ENCODE measurements at regions not wholly inside any gene's neighbourhood (a gene's known extent, or its start where the extent isn't known, plus 50 kb on each side); places are given as distances from the start of the nearest gene placed in this dataset.
"Not testable (repeated sequence)": the region's sequence is repeated elsewhere in the genome, so short reads cannot be mapped to it uniquely, and the experiment has no call there.

DNA sequence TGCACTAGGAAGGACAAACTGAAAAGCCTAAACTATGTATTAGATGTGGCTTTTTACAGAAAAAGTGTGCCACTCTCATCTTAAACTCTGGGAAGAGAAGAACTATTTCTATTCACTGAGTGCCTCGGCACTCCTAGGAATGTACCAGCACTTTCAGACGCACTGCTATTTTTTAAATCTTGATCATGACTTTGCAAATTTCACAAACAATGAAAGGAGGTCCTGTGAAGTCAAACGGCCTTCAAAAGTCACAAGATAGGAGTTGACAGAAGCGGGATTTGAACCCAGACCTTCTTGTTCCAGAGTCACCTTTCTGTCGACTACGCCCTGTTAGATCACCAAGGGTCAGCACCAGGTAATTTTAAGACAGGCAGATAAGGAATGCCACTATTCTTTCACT lies 365.4 kb downstream of the VRK1 start:
- Mint-ChIP-seq H3K4me3 (no peak overlapping the region), H3K27me3 (no peaks in the 10 kb centered on the region), H3K4me1 (no peaks in the 10 kb centered on the region), H3K36me3 (ENCODE audit: low read depth) (no peaks in the 10 kb centered on the region), H3K9me3 (peaks cover 10% of the 10 kb centered on the region), H3K27ac (no peak overlapping the region)
- DNase-seq, result no peak
- intact Hi-C loops (cut with micrococcal nuclease), result no loop called here

DNA sequence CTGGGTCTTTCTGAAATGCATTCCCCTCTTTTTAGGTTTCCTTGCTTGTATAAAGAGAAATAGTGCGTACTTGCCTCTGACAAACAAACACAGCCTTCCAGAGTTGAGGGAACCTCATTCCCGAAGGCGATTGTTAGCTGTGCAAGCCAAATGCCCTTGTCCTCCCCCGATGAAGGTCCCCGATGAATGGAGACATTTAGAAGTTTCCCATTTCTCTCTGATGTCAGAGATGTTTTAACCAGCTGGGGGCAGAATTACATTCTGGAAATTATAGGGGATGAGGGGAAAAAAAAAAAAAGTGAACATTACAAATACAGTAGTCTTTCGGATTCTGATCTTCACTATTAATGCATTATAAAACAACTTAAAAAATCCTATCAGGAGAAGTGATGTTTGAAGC lies 366.8 kb downstream of the VRK1 start:
- H3K27ac Mint-ChIP-seq, result no peak overlapping the region
- no peaks in the 10 kb centered on the region for H3K36me3 Mint-ChIP-seq (ENCODE audit: low read depth)
- no peaks in the 10 kb centered on the region for H3K4me1 Mint-ChIP-seq
- no peaks in the 10 kb centered on the region for H3K27me3 Mint-ChIP-seq
- peaks cover 6% of the 10 kb centered on the region for H3K9me3 Mint-ChIP-seq
- intact Hi-C loops (cut with micrococcal nuclease), result no loop called here
- no peak overlapping the region for H3K4me3 Mint-ChIP-seq
- DNase-seq, result no peak

DNA sequence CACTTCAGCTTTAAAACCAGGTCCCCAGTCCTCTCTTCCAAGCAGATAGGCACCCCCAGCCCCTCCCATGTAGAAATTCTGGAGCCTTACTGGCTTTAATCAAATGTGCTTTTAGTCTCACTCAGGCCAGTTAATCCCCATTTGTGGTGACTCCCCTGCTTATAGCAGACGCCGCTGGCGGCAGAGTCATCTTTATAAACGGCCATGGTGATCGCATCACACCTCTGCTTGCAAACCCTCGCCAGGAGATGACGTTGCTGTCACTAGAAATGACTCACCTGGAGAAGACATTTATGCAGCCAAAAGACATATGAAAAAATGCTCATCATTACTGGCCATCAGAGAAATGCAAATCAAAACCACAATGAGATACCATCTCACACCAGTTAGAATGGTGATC lies 369.3 kb downstream of the VRK1 start:
- no peak overlapping the region for H3K4me3 Mint-ChIP-seq
- no peak overlapping the region for H3K27ac Mint-ChIP-seq
- no peaks in the 10 kb centered on the region for H3K27me3 Mint-ChIP-seq
- H3K36me3 Mint-ChIP-seq (ENCODE audit: low read depth), result no peaks in the 10 kb centered on the region
- no peaks in the 10 kb centered on the region for H3K4me1 Mint-ChIP-seq
- no peak for DNase-seq
- H3K9me3 Mint-ChIP-seq, result no peaks in the 10 kb centered on the region
- intact Hi-C loops (cut with micrococcal nuclease), result no loop called here

DNA sequence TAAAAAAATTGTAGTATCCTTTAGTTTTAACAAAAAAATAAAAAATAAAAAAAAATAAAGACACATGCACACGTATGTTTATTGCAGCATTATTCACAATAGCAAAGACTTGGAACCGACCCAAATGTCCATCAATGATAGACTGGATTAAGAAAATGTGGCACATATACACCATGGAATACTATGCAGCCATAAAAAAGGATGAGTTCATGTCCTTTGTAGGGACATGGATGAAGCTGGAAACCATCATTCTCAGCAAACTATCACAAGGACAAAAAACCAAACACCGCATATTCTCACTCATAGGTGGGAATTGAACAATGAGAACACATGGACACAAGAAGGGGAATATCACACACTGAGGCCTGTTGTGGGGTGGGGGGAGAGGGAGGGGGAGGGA lies 370.4 kb downstream of the VRK1 start:
- H3K27me3 Mint-ChIP-seq; H3K9me3 Mint-ChIP-seq; H3K36me3 Mint-ChIP-seq (ENCODE audit: low read depth); intact Hi-C loops (cut with micrococcal nuclease); DNase-seq; H3K27ac Mint-ChIP-seq; H3K4me1 Mint-ChIP-seq; H3K4me3 Mint-ChIP-seq: not testable (repeated sequence)

DNA sequence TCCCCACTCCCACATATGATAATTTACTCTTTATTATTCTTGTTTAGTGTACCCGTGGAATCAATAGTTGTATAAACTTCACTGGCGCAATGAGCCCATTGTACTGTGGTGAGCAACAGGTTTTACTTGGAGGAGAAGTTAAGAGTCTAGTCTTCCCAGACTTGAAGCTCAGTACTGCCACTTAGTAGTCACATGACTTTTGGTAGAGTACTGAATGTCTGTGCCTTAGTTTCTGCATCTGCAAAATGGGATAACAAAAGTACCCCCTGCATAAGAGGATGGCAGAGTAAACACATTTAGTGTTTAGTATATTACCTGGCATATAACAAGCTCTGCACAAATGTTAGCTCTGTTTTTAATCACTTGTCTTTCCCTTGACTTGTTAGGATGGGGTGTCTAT lies 375.5 kb downstream of the VRK1 start:
- H3K36me3 Mint-ChIP-seq (ENCODE audit: low read depth), result no peaks in the 10 kb centered on the region
- H3K4me3 Mint-ChIP-seq, result no peak overlapping the region
- H3K27me3 Mint-ChIP-seq, result no peaks in the 10 kb centered on the region
- no peak for DNase-seq
- intact Hi-C loops (cut with micrococcal nuclease), result no loop called here
- H3K4me1 Mint-ChIP-seq, result peaks cover 6% of the 10 kb centered on the region
- H3K27ac Mint-ChIP-seq, result no peak overlapping the region
- no peaks in the 10 kb centered on the region for H3K9me3 Mint-ChIP-seq

DNA sequence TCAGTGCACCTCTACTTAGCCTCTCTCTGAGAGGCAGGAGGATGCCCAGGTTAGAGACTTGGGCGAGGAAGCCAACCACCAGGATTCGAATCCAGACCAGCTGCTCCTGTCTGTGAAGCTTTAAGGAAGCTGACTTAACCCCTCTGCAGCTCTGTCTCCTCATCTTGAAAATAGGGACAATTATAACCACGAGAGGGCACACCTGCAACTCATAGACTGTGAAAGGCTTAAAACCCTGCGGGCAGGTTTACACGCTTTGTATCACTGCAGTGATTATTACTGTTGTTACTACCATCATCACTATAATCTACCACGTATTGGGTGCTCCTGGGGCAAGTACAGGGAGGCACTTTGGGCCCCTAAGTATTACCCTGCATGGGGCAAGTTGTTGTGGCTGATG lies 379.8 kb downstream of the VRK1 start:
- intact Hi-C loops (cut with micrococcal nuclease), result no loop called here
- DNase-seq, result peak; percentile 79
- peaks cover 23% of the 10 kb centered on the region for H3K4me1 Mint-ChIP-seq
- no peaks in the 10 kb centered on the region for H3K27me3 Mint-ChIP-seq
- H3K4me3 Mint-ChIP-seq, result no peak overlapping the region
- H3K36me3 Mint-ChIP-seq (ENCODE audit: low read depth), result peaks cover 3% of the 10 kb centered on the region
- H3K9me3 Mint-ChIP-seq, result peaks cover 7% of the 10 kb centered on the region
- no peak overlapping the region for H3K27ac Mint-ChIP-seq

DNA sequence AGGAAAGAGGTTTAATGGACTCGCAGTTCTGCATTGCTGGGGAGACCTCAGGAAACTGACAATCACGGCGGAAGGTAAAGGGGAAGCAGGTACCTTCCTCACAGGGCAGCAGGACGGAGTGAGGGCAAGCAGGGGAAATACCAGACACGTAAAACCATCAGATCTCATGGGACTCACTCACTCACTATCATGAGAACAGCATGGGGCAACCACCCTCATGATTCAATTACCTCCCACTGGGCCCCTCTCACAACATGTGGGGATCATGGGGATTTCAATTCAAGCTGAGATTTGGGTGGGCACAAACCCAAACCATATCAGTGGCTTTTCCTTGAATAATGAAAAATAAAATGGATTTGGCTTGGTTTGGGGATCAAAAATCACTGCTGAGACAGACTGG lies 380.5 kb downstream of the VRK1 start:
- Mint-ChIP-seq H3K36me3 (ENCODE audit: low read depth) (peaks cover 3% of the 10 kb centered on the region), H3K27me3 (no peaks in the 10 kb centered on the region), H3K4me1 (peaks cover 21% of the 10 kb centered on the region), H3K9me3 (peaks cover 7% of the 10 kb centered on the region), H3K27ac (no peak overlapping the region), H3K4me3 (no peak overlapping the region)
- intact Hi-C loops (cut with micrococcal nuclease), result no loop called here
- DNase-seq, result no peak

DNA sequence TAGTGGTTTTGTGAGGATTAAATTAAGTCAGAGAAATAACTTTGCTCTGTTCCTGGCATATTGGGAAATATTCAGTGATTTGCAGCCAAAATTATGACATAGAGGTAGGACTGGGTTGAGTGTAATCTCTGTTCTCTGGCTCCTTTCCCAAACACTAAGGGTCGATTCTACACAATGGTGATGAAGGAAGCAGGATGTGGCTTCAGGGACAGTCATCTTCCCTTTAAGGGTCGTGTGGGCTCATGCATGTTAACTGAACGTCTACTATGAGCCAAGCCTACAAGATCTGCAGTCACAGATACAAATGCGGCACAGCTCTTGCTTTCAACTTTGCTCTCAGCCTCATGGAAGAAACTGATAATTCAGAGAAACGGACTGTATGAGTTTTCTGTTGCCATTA lies 381.6 kb downstream of the VRK1 start:
- Mint-ChIP-seq H3K36me3 (ENCODE audit: low read depth) (peaks cover 3% of the 10 kb centered on the region), H3K4me3 (no peak overlapping the region), H3K27me3 (no peaks in the 10 kb centered on the region), H3K4me1 (peaks cover 21% of the 10 kb centered on the region), H3K27ac (no peak overlapping the region), H3K9me3 (peaks cover 7% of the 10 kb centered on the region)
- no peak for DNase-seq
- intact Hi-C loops (cut with micrococcal nuclease), result no loop called here

DNA sequence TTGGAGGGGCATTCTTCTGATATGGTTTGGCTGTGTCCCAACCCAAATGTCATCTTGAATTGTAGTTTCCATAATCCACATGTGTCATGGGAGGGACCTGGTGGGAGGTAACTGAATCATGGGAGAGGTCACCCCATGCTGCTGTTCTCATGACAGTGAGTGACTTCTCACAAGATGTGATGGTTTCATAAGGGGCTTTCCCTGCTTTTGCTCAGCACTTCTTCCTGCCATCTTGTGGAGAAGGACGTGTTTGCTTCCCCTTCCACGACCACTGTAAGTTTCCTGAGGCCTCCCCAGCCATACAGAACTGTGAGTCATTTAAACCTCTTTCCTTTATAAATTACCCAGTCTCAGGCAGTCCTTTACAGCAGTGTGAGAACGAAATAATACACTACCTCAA lies 382.4 kb downstream of the VRK1 start:
- Mint-ChIP-seq H3K27ac (peak overlapping the region; percentile 30), H3K27me3 (no peaks in the 10 kb centered on the region), H3K36me3 (ENCODE audit: low read depth) (peaks cover 3% of the 10 kb centered on the region), H3K9me3 (peaks cover 7% of the 10 kb centered on the region), H3K4me1 (peaks cover 21% of the 10 kb centered on the region), H3K4me3 (no peak overlapping the region)
- DNase-seq, result no peak
- intact Hi-C loops (cut with micrococcal nuclease), result no loop called here

DNA sequence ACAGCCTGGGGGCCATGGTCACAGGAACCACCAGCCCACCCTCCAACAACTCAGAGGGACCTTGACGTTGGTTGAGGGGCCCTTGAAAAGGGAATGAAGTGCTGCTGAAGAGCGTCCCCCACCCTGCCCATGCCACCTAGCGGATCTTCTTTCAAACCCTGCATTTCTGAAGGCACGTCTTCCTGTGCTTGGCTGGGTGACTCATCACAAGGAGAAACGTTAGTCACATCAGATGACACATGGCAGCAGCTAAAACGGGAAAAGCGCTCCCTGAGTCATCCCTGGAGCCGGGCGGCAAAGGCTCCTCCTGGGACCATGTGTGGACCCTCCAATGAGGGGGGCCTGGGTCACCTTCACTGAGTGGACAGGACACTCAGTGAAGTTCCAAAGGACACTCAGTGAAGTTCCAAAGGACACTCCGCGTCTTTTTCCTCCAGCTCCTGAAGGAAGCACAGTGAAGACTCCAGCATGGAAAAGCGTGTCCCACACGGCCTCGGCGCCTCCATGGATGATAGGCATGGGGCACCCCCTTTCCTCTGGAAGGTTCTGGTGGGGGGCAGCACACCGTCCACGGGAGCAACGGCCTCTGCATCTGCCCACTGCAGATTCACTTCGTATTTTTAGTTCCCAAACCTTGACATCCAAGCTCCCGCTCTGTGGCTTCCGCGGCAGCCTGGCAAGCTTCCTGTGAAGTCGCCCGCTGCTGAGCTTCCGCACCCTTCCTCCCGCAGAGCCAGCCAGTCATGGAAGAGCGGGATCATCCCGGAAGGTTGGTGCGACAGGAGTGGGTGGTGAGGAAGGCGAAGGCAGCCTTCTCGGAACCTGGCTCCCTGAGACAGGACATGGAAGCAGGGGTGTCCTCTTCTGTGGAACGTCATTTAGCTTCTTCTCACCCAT lies 383.4 kb downstream of the VRK1 start:
- Mint-ChIP-seq H3K4me1 (peaks cover 23% of the 10 kb centered on the region), H3K9me3 (peaks cover 7% of the 10 kb centered on the region), H3K36me3 (ENCODE audit: low read depth) (peaks cover 3% of the 10 kb centered on the region), H3K4me3 (no peak overlapping the region), H3K27me3 (peaks cover 2% of the 10 kb centered on the region), H3K27ac (peak overlapping the region; percentile 50)
- intact Hi-C loops (cut with micrococcal nuclease), result no loop called here
- DNase-seq, result no peak

DNA sequence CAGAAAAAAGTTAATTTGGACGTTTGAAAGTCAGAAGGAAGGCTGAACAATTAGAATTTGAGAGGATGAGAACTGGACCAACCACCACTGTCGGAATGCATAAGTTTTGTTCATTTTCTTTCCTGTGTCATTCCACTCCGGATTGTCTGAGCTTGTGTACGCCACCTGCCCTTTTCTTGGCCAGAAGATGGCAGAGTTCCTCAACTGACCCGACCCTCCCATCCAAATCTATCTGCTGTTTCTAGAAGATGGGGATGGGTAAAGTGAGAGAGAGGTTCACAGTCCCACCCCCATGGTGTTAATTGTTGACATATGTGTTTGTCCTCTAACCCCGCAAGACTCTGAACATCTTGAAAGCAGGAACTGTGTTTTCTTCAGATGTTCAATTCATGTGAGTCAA lies 388.0 kb downstream of the VRK1 start:
- Mint-ChIP-seq H3K27me3 (peaks cover 17% of the 10 kb centered on the region), H3K4me3 (no peak overlapping the region), H3K27ac (no peak overlapping the region), H3K9me3 (peaks cover 7% of the 10 kb centered on the region), H3K36me3 (ENCODE audit: low read depth) (peaks cover 3% of the 10 kb centered on the region), H3K4me1 (peaks cover 6% of the 10 kb centered on the region)
- peak; percentile 70 for DNase-seq
- intact Hi-C loops (cut with micrococcal nuclease), result no loop called here

DNA sequence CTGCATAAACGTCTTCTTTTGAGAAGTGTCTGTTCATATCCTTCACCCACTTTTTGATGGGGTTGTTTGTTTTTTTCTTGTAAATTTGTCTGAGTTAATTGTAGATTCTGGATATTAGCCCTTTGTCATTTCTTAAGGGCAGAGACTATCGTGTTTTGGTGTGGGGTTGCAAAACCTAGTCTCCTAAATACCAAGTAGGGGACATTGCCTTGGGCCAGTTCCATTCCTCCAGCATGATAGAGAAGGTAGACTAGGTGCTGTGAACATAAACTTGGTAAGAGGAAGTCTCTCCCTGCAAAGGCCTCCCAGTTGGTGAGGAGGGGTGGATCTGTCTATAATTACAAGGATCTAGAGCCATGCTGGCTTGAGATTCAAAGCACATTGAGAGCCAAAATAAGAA lies 390.7 kb downstream of the VRK1 start:
- H3K4me3 Mint-ChIP-seq, result no peak overlapping the region
- no peaks in the 10 kb centered on the region for H3K36me3 Mint-ChIP-seq (ENCODE audit: low read depth)
- no peak for DNase-seq
- H3K27me3 Mint-ChIP-seq, result peaks cover 24% of the 10 kb centered on the region
- peaks cover 2% of the 10 kb centered on the region for H3K4me1 Mint-ChIP-seq
- H3K27ac Mint-ChIP-seq, result peak overlapping the region; percentile 52
- intact Hi-C loops (cut with micrococcal nuclease), result no loop called here
- peaks cover 14% of the 10 kb centered on the region for H3K9me3 Mint-ChIP-seq

DNA sequence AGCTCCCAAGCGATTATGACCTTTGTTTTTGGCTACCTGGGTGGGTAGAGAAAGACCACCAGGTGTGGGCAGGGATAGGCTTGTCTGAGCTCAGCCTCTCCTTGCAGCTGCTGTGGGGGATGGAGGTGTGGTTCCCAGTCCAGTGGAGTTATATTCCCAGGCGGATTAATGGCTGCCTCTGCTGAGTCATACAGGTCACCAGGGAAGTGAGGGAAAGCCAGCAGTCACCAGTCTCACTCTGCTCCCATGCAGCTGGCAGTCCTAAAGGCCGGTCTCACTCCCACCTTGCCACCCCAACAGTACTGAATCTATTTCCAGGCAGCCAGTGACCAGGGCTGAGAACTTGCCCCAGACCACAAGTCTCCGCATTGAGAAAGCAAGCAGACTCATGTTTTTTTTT lies 399.2 kb downstream of the VRK1 start:
- intact Hi-C loops (cut with micrococcal nuclease), result no loop called here
- Mint-ChIP-seq H3K27me3 (peaks cover 16% of the 10 kb centered on the region), H3K4me3 (no peak overlapping the region), H3K4me1 (no peaks in the 10 kb centered on the region), H3K36me3 (ENCODE audit: low read depth) (no peaks in the 10 kb centered on the region), H3K9me3 (peaks cover 35% of the 10 kb centered on the region), H3K27ac (no peak overlapping the region)
- no peak for DNase-seq

DNA sequence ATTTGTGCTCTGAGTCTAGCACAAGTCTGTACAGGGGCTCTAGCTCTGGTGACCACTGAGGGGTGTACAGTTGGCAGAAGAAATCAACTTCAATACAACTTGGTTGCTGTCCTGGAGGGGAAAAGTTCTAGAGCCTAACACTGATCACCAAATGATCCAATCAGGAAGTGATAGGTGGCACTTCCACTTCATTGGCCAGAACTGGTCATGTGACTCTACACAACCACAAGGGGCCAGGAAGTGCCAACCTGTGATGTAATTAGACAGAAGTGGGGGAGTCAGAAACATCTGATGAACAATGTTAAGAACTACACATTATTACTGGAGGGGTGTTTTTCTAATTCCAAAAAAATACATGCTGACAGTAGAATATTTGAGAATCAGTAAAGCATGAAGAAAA lies 401.6 kb downstream of the VRK1 start:
- Mint-ChIP-seq H3K27me3 (peaks cover 4% of the 10 kb centered on the region), H3K36me3 (ENCODE audit: low read depth) (no peaks in the 10 kb centered on the region), H3K4me1 (no peaks in the 10 kb centered on the region), H3K9me3 (peaks cover 17% of the 10 kb centered on the region), H3K27ac (no peak overlapping the region), H3K4me3 (no peak overlapping the region)
- intact Hi-C loops (cut with micrococcal nuclease), result no loop called here
- DNase-seq, result no peak

DNA sequence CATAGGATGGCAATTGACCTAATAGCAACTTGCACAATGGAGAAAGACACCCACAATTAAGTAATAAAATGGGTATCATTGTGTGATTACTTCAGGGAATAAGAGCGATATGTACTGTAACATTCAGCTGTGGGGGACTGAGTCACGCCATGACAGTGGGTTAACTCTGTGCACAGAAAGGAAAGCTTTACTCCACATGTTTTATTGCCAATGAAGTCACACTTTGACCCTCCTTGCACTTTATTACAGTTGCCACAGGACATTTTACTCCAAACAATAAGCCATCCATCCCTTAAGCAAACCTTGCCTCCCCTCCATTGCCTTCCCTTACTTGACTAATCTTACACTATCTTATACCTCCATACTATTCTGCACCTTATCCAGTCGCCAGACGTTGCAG lies 403.1 kb downstream of the VRK1 start:
- no peak overlapping the region for H3K27ac Mint-ChIP-seq
- H3K36me3 Mint-ChIP-seq (ENCODE audit: low read depth), result no peaks in the 10 kb centered on the region
- H3K4me3 Mint-ChIP-seq, result no peak overlapping the region
- peaks cover 7% of the 10 kb centered on the region for H3K27me3 Mint-ChIP-seq
- peaks cover 14% of the 10 kb centered on the region for H3K9me3 Mint-ChIP-seq
- intact Hi-C loops (cut with micrococcal nuclease), result no loop called here
- H3K4me1 Mint-ChIP-seq, result no peaks in the 10 kb centered on the region
- no peak for DNase-seq

Data from activated CD4-positive, alpha-beta T cell treated with anti-CD3 and anti-CD28 coated beads, Interleukin-2, amount 10 ng/mL, durations not matched to agents 24 days and 14 days (primary cell).